ENCODE measurements at regions not wholly inside any gene's neighbourhood (a gene's known extent, or its start where the extent isn't known, plus 50 kb on each side); places are given as distances from the start of the nearest gene placed in this dataset.
"Not testable (repeated sequence)": the region's sequence is repeated elsewhere in the genome, so short reads cannot be mapped to it uniquely, and the experiment has no call there.

GRCh38 chr3:118258850-118259249 lies 775.8 kb downstream of the IGSF11 start:
- TF ChIP-seq POLR2A (IDR thresholded peaks at IDR 0.05); POLR2AphosphoS5 (IDR thresholded peaks at IDR 0.05; ENCODE audit: insufficient read depth in 1 of 2, low read depth in 1 of 2): not testable (repeated sequence)
